ENCODE measurements at regions not wholly inside any gene's neighbourhood (a gene's known extent, or its start where the extent isn't known, plus 50 kb on each side); places are given as distances from the start of the nearest gene placed in this dataset.
"Not testable (repeated sequence)": the region's sequence is repeated elsewhere in the genome, so short reads cannot be mapped to it uniquely, and the experiment has no call there.

DNA sequence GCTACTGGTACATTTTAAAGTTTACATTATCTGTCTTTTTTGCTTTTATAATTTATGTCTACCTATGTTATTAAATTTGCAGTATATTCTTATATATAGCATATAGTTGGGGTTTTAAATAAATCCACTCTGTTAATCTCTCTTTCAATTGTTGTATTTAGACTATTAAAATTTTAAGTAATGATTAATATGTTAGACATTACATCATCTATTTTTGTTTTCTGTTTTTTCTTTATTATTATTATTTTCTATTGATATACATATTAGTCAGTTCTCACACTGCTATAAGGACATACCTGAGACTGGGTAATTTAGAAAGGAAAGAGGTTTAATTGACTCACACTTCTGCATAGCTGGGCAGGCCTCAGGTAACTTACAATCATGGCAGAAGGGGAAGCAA lies 1338.2 kb upstream of the GJE1 start:
- H3K4me3 ChIP-seq (ENCODE audit: low read depth, low read length): no peak overlapping the region
- no peak for DNase-seq (ENCODE audit: low read depth)
- TF ChIP-seq, protein P1, sequence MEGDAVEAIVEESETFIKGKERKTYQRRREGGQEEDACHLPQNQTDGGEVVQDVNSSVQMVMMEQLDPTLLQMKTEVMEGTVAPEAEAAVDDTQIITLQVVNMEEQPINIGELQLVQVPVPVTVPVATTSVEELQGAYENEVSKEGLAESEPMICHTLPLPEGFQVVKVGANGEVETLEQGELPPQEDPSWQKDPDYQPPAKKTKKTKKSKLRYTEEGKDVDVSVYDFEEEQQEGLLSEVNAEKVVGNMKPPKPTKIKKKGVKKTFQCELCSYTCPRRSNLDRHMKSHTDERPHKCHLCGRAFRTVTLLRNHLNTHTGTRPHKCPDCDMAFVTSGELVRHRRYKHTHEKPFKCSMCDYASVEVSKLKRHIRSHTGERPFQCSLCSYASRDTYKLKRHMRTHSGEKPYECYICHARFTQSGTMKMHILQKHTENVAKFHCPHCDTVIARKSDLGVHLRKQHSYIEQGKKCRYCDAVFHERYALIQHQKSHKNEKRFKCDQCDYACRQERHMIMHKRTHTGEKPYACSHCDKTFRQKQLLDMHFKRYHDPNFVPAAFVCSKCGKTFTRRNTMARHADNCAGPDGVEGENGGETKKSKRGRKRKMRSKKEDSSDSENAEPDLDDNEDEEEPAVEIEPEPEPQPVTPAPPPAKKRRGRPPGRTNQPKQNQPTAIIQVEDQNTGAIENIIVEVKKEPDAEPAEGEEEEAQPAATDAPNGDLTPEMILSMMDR (IDR thresholded peaks at IDR 0.05; ENCODE audit: low read depth, low read length, missing control alignments): no peak
- in situ Hi-C loops (cut with HindIII; ENCODE audit: low sequenced_read_pairs): no loop called here

DNA sequence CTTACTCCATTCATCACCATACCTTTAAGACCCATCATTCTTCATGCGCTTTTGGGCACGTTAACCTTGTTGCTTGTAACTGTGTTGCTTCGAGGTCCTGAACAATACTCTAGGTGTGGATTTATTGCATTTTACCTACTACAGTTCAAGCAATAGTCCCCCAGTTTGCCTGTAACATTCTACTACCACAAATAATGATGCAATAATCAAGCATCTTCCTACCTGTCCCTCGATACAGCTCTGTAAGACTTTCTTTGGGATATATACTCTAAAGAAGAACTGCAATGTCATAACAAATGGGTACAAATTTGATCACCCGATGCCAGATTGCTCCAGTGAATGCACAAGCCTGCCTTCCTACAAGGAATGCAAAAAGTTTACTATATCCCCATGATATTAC lies 1342.6 kb upstream of the GJE1 start:
- no peak for DNase-seq (ENCODE audit: low read depth)
- in situ Hi-C loops (cut with HindIII; ENCODE audit: low sequenced_read_pairs): no loop called here
- TF ChIP-seq, protein P1 (IDR thresholded peaks at IDR 0.05; ENCODE audit: low read depth, low read length, missing control alignments): no peak
- H3K4me3 ChIP-seq (ENCODE audit: low read depth, low read length): no peak overlapping the region

DNA sequence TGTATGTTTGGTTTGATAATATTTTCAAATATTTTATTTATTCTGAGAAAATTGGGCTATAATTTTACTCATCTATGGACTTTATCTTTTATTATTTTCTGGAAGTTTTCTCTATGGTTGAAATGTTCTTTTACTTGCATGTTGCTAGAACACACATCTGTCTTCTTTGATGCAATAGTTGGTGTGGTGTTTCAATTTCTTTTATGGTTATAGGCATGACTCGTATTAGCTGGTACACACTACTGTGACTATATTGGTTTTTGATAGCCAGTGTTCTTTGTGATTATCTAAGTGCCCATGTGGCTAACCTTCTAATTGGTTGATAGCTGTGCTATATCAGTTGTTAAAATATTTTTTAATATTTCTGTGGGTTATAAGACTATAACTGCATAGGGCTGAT lies 1343.3 kb upstream of the GJE1 start:
- H3K4me3 ChIP-seq (ENCODE audit: low read depth, low read length): no peak overlapping the region
- TF ChIP-seq, protein P1 (IDR thresholded peaks at IDR 0.05; ENCODE audit: low read depth, low read length, missing control alignments): no peak
- in situ Hi-C loops (cut with HindIII; ENCODE audit: low sequenced_read_pairs): no loop called here
- no peak for DNase-seq (ENCODE audit: low read depth)

DNA sequence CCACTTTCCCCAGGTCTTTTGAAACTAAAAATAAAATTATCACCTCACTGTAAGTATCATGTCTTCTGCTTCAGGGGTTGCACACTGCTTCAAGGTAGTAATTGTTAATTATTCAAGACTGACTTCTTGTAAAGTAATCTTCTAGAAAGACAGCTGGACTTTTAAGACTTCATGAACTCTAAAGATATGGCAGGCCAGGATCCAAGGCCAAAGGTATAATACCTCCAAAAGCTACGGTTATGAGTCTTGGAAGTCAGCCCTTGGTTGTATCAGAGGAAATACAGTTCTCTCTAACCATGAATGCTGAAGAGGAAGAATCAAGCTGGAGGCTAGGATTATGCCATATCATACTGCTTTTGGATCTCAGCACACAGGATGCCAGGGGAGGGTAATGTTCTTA lies 1346.8 kb upstream of the GJE1 start:
- H3K4me3 ChIP-seq (ENCODE audit: low read depth, low read length): no peak overlapping the region
- in situ Hi-C loops (cut with HindIII; ENCODE audit: low sequenced_read_pairs): no loop called here
- no peak for DNase-seq (ENCODE audit: low read depth)
- TF ChIP-seq, protein P1 (IDR thresholded peaks at IDR 0.05; ENCODE audit: low read depth, low read length, missing control alignments): no peak

DNA sequence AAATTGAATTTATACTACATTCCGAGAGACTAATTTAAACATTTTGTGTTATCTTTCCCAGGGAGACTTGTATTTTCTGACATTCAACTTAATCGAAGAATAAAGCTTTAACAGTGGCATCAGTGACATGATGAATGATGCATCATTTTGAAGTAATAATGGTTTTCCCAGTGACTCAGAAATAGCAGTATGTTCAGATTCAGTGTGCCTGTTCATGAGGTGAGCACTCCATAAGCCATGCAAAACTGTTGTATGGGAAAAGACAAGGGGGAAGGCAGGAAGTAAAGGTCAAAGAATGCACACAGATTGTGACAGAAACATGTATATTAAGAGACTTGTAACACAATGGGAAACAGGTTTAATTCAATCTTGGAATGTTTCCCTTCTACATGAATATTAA lies 1348.2 kb upstream of the GJE1 start:
- TF ChIP-seq, protein P1 (IDR thresholded peaks at IDR 0.05; ENCODE audit: low read depth, low read length, missing control alignments): no peak
- H3K4me3 ChIP-seq (ENCODE audit: low read depth, low read length): no peak overlapping the region
- in situ Hi-C loops (cut with HindIII; ENCODE audit: low sequenced_read_pairs): no loop called here
- DNase-seq (ENCODE audit: low read depth): no peak

DNA sequence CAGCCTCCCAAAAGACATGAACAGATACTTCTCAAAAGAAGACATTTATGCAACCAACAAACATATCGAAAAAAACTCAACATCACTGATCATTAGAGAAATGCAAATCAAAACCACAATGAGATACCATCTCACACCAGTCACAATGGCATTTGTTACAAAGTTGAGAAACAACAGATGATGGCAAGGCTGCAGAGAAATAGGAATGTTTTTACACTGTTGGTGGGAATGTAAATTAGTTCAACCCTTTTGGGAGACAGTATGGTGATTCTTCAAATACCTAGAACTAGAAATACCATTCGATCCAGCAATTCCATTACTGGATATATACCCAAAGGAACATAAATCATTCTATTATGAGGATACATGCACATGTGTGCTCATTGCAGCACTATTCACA lies 1349.2 kb upstream of the GJE1 start:
- DNase-seq (ENCODE audit: low read depth); H3K4me3 ChIP-seq (ENCODE audit: low read depth, low read length); in situ Hi-C loops (cut with HindIII; ENCODE audit: low sequenced_read_pairs): not testable (repeated sequence)

DNA sequence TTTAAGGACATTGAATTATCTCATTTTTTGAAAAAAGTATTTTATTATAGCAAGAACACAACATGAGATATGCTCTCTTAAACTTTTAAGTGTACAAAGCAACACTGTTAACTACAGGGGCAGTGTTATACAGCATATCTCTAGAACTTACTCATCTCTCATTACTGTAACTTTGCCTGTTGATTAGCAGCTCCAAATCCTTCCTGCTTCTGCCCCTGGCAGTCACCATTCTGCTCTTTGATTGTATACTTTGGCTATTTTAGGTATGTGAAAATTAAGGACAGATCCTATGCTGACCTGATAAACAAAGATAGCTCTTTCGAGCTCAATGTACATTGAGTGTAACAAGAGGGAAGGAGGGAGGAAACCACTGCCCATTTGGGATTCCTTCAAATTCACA lies 1349.8 kb upstream of the GJE1 start:
- in situ Hi-C loops (cut with HindIII; ENCODE audit: low sequenced_read_pairs): no loop called here
- H3K4me3 ChIP-seq (ENCODE audit: low read depth, low read length): no peak overlapping the region
- no peak for DNase-seq (ENCODE audit: low read depth)
- TF ChIP-seq, protein P1 (IDR thresholded peaks at IDR 0.05; ENCODE audit: low read depth, low read length, missing control alignments): no peak
